GM21737 (cell line): ENCODE measurements at regions not wholly inside any gene's neighbourhood (a gene's known extent, or its start where the extent isn't known, plus 50 kb on each side); places are given as distances from the start of the nearest gene placed in this dataset.
"Not testable (repeated sequence)": the region's sequence is repeated elsewhere in the genome, so short reads cannot be mapped to it uniquely, and the experiment has no call there.

Experiments used
- ATAC-seq: cut with Tn5 transposase; IDR thresholded peaks from one replicate; pipeline ENCODE4 v1.9.1; 2021; ENCODE audit warnings: mild to moderate bottlenecking, moderate library complexity; ENCODE audit not compliant: unreplicated experiment

DNA sequence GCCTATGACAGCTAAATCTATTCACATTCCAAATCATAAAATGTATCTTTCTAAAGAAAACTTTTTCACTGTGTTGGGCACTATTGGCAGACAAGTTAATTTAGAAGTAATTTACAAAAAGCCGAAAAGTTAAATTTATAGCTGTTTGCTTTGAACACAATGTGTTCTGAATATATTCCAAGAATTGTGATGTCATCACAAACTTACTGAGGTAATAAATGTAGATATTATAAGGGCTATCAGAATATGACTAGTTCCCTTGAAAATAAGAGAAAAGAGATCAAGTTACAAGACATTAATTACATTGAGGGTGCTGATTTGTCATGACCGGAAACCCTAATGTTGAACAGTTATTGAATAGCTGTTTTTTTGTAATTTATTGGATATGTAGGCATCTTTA lies 153.9 kb upstream of the SCN7A start:
- ATAC-seq: no peak

DNA sequence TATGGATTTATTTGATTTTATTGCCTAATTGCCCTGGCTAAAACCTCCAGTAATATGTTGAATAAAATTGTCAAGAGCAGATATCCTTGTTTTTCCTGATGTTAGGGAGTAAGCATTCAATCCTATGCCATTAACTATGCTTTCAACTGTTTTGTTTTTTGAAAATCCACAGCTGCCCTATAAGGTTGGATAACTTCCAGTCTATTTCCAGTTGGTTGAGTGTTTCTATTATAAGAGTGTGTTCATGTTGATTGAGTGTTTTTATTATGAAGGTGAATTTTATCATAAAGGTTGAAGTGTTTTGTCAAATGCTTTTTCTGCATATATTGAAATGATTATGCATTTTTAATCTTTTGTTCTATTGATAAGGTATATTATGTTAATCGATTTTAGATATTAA lies 149.9 kb upstream of the SCN7A start:
- ATAC-seq: no peak

DNA sequence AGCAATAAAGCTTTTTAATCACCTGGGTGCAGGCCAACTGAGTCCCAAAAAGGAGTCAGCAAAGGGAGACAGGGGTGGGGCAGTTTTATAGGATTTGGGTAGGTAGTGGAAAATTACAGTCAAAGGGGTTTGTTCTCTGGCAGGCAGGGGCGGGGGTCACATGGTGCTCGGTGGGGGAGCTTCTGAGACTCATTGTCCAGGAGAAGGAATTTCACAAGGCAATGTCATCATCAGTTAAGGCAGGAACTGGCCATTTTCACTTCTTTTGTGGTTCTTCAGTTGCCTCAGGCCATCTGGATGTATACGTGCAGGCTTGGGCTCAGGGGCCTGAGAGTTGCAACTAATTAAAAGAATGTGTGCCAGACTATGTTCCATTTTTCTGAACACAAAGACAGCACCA lies 147.5 kb upstream of the SCN7A start:
- not testable (repeated sequence) for ATAC-seq

DNA sequence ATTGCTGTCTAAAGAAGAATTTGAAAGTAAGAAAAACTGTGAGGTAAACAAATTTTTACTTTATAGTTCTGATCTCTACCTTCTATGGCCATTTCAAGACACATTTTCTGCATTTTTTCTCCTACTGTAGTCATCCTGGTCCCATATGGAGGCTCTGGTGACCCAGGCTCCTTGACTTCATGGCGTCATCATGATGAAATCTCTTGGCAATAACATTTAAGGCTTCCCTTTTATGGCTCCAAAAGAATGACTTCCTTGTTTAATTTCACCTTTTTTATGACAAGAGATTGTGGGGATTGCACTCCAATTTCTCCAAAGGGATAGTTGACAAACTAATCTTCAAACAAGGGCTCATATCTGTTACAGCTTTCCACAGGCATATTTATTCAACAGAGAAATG lies 143.0 kb upstream of the SCN7A start:
- ATAC-seq: no peak

DNA sequence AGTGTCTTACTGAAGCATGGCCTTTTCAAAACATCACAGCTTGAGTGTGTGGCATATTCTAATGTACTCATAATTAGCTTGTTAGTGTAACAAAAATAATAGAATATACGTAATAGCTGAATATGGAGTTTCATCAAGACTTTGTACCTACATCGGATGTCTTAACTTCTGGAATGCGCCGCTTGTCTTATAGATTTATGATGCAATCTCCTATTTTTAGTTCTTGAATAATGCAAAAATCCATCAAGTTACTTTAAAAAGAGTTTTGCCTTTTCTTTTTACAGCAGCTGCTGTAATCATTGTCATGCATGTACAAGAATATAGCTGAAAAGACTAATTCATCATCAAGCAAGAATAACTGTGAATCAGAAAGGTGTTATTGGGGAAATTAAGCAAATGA lies 140.7 kb upstream of the SCN7A start:
- no peak for ATAC-seq

DNA sequence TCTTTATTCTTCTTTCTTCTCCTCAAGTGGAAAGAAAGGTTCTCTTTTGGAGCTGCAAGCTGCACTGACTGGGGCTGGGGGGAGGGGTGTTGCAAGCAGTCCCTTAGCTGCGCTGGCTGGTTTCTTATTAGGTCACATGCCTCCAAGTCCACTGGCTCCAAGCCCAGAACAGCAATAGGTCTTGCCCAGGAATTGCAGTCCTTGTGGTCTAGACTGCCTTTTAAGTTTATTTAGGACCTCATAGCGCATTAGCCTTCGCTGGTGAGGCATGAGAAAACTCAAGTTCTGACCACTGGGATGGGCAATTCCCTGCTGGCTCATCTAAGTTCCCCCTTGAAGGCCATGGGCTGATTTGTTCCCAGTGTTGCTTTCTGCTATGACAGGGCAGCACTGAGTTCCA lies 138.6 kb upstream of the SCN7A start:
- no peak for ATAC-seq

DNA sequence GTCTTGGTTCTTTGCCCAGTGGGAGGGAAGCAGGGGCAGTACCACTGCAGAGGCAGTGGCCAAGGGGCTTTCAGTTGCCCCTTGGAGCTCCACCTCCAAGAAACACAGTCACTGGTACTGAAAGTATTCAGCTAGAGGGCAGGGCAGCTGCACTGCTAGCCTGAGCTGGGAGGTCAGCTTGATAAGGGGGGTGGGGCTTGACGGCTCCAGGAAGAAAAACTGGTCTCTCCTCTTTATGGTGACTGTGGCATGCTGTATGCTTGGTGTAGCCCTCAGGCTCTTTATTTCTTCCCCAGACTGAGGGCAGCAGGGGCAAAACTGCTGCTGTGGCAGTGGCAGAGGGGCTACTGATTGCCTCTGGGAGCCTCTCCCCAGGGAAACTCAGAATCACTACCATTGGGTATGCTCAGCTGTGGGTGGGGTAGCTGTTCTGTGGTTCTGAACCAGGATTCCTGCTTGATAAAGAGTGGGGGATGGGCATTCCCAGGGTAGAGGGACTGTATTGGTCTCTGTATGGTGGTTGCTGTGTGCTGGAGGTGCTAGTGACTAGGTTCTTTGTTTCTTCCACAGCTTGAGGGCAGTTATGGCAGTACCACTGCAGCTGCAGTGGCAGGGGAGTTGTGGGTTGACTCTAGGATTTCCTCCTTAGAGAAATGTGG lies 134.6 kb upstream of the SCN7A start:
- no peak for ATAC-seq

DNA sequence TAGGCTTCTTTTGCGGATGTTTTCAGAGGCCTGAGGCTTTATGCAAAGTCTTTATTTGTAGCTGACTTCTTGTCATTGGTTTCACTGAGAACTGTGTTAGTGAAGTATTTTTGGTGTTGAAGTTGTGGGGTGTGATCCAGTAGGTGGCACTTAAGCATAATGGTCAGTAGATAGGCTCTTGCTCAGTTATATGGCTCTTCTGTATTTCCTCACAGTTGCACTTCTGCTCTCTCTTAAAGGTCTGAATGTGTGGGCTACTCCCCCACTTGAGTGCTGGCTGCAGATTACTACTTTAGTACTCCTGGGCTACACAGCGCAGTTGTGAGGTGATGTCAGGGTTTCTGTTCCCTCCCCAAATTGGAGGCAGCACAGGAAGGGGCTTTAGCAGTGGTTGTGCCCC lies 133.8 kb upstream of the SCN7A start:
- ATAC-seq: no peak

DNA sequence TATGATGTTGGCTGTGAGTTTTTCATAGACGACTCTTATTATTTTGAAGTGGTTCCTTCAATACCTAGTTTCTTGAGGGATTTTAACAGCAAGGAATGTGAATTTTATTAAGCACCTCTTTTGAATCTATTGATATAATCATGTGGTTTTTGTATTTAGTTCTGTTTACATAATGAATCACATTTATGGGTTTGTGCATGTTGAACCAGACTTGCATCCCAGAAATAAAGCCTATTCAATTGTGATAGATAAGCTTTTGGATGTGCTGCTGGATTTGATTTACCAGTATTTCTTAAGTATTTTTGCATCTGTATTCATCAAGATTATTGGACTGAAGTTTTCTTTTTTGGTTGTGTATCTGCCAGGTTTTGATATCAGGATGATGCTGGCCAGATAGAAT lies 131.6 kb upstream of the SCN7A start:
- no peak for ATAC-seq

DNA sequence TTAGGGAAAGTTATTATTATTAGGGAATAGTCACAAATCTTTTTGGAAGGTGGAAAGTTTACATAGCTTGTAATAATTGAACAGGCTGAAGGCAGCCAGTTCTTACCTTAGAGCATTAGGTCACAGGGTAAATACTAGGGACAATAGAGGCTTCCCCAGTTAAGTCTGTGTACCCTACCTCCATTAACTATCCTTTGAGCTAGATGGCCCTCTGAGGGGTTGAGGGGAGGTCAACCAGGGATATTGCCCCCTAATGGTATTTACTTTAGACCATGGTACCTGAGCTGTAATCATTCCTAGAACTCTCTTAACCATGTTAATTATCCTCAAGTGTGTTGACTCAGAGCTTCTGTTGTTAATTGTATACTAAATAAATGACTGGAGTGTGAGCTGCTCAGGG lies 120.5 kb upstream of the SCN7A start:
- ATAC-seq: no peak

DNA sequence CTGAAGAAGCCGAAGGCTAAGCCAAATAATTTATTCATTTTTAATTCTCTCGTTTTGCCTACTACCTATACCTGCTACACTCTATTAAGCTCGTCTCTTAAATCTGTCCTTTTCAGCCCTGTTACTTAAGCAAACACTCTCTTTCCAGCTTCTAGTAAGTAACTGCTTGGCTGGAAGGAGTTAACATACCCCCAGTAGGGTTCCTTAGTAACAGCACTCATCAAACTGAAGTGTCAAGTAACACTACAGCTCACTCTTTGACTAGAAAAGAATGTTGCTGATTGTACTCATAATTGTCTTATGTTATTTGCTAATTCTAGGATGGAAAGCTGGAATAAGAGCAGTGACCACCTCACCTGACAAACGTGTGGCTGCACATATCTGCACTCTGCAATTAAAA lies 120.0 kb upstream of the SCN7A start:
- ATAC-seq: no peak

DNA sequence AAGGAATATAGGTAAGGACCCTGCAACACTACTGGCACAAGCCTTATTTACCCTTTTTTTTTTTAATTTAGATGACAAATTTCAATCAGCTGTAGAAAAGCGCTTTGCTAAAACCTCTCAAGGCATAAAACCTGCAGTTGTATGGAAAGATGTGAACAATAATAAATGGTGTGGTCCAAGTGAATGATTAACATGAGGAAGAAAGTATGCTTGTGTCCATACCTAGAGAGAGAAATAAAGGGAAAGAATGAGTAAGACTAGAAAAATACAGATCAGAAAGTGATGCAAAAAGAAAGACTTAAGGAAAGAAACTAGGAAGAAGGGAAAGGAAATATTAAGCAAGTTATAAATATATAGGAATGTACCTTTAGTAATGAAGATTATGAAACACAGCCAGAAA lies 119.2 kb upstream of the SCN7A start:
- no peak for ATAC-seq

DNA sequence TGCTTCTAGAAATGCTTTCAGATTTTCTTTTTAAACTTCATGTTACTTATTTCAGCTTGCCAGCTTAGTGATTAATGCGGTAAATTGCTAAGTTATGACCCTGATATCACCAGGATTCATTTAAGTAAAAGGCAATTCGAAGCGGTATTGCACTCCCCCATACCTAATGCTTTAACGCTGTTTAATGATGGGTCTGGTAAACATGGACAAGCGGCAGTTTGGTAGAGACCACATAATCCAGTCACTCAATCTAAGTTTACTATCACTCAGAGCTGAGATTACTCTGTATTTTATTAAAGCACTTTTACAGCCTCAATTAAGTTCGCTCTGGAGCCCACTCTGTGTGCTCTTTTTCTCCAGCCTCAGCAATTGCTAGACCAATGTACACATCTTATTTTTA lies 118.2 kb upstream of the SCN7A start:
- ATAC-seq: no peak

DNA sequence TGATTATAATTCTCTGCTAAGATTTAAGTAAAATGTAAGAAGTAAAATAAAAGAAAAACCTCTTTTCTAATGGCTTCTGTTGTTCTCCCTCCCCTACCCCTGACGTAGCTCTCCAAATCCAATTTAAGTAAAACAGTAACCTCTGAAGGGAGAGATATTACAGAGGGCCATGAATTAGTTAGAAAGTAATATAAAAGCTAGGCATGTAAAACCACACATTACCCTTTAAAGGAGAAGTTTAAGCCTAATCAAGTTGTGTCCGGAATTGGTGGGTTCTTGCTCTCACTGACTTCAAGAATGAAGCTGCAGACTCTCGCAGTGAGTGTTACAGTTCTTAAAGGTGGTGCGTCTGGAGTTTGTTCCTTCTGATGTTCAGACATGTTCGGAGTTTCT lies 116.9 kb upstream of the SCN7A start:
- ATAC-seq: no peak

DNA sequence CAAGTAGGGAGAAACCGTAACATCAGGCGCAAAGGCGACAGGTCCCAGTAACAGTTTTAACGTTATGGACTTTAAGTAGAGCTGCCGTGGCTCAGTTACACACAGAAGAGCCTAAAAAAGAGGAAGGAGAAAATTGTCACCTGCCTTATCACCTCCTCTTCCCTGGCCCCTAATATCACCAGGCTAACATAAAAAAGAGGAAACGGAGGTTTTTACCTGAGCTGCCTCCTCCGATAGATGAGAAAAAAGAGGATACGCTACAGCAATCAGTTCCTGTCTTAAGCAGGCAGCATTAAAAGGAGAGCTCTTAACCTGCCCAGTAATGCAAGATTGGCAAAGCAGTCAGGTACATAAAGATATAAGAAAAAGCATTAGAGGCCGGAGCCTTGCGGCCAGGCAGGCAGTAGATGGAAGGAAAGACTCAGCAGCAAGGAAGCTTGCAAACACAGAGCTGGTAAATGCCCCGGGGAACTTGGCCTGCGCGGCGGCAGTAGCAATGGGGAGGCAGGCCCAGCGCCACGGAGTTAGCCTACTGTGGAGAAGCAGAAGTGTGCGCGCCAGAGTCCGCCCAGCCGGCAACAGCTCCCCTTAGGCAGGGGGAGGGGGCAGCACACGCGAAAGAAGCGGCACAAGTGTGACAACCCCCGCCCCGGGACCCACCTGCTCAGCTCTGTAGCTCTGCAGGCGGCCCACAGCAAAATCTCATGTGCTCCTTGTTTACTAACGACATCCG lies 116.3 kb upstream of the SCN7A start:
- no peak for ATAC-seq

DNA sequence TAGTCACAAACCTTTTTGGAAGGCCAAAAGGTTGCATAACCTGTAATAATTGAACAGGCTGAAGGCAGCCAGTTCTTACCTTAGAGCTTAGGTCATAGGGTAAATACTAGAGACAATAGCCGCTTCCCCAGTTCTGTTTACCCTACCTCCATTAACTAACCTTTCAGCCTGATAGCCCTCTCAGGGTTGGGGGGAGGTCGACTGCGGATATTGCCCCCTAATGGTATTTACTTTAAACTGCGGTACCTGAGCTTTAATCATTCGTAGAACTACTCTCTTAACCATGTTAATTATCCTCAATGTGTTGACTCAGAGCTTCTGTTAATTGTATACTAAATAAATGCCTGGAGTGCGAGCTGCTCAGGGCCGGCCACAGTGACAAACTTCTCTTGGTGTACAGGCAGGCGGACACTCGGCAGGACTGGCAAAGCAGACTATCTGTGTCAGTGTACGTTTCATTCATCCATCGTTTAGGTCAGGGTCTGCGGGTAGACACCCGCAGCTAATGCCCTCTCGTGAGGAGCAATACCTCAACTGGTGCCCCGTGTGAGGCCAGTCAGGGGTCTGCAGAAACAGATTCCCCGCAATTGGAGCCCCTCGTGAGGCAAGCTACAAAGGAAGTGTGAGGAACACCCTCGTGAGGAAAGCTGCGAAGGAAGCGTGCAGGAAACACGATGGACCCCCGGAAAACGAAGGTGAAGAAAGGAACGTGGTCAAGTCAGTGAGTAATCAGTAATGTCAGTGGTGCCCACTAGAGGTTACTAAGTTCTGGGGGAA lies 115.3 kb upstream of the SCN7A start:
- ATAC-seq: no peak

DNA sequence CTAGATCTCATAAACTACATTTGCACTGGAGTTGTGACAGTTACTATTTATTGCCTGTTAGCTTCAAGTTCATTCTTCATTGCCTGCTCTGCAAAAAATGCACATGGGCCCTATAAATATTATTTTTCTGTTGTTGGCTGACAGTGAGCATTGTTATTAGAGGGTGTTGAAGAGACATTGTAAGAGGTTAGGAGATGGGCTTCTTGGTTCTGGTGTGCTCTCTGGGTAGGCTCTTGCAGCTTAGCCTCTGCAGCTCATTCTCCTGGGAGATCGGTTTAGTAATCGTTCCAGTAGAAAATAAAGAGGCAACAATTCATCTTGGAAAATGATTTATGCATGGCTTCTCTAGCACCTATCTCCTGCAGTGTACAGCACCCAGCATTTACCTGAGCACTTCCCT lies 113.8 kb upstream of the SCN7A start:
- no peak for ATAC-seq

DNA sequence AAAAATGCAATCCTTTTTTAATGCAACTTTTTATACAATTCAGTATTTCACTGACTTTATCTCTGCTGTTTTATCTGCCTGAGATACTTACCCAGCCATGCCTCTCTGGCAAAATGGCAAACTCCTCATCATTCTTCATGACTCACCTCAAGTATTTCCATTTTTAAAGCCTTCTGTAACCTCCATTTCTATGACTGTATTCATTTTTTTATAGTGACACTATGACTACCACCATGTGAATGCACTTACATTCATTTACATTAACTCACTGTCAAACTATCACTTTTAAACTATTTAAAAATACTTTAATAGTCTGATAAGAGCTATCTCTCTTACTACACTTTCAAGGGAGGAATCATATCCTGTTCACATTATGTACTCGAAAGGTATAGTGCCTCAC lies 99.4 kb upstream of the SCN7A start:
- no peak for ATAC-seq

DNA sequence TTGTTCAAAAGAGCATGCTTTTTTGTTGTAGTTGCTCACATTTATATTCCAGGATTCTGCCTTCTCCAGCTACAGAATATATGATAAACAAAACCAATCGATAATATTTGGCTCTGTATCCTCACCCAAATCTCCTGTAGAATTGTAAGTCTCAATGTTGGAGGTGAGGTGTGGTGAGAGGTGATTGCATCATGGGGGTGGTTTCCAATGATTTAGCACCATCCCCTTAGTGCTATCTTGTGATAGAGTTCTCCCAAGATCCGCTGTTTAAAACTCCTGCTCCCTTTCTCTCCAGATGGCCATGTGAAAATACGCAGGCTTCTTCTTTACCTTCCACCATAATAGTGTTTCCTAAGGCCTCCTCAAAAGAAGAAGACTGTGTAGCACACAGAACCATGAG lies 98.7 kb upstream of the SCN7A start:
- ATAC-seq: no peak

DNA sequence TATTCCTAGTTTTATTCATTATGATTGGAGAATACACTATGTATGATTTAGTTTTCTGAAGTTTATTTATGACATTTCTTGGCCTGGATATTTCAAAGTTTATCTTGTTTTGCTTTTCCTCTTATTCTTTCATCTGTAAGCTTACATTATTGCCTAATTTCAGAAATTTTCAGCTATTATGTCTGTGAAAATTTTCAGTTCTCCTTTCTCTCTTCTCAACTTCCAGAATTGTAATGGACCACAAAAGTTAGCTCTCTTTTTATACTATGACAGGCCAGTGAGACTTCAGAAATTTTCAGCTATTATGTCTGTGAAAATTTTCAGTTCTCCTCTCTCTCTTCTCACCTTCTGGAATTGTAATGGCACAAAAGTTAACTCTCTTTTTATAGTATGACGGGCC lies 97.2 kb upstream of the SCN7A start:
- no peak for ATAC-seq

DNA sequence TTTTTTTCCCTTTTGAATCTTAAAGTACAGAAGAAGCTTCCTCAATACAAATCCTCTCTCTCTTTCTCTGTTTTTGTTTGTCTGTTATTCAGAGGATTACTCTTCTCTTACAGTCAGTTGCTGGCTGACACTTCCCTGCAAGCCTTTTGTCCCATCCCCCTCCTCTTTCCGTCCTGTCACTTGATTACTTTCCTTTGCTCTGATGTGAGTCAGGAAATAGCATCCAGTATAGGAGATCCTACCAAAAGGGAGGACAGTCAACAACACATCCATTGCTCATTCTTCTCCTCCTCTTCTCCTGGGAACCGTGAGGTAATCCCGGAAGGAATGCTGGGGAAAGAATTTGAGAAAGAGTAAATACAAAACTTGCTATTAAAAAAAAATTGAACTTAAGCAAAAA lies 79.3 kb upstream of the SCN7A start:
- ATAC-seq: no peak

DNA sequence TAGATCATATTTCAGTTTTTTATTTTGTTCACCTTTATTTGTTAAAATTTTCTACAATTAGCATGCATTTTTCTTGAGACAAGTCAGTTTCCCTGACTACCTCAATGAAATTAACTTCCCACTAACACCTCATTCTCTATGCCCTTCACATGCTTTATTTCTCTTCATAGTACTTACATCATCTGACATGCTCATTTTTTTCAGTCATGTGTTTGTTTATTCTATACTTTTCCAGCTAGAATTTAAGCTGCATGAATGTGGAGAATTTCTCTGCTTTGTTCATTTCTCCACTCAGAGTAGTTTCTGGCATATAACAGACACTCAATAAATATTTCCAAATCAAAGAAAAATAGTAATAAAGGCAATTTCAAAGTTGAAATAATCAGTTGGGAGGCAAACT lies 78.9 kb upstream of the SCN7A start:
- no peak for ATAC-seq
